PC-3 (cell line): ENCODE measurements at regions not wholly inside any gene's neighbourhood (a gene's known extent, or its start where the extent isn't known, plus 50 kb on each side); places are given as distances from the start of the nearest gene placed in this dataset.

Source experiments
- CTCF ChIP-seq: fragments of 300-600 bp; sonication (generic); conservative IDR thresholded peaks from 2 replicates; pipeline ENCODE4 v1.5.1; 2017; ENCODE audit warnings: antibody characterized with exemption, low read depth, mild to moderate bottlenecking, low read length
- EZH2 ChIP-seq: fragments of 300-600 bp; sonication (generic); IDR thresholded peaks from one replicate; pipeline ENCODE4 v1.6.1; 2017; ENCODE audit warnings: antibody characterized with exemption, mild to moderate bottlenecking, low read length; ENCODE audit not compliant: unreplicated experiment
- EZH2phosphoT487 ChIP-seq: fragments of 300-600 bp; sonication (generic); IDR thresholded peaks from 2 replicates; pipeline ENCODE4 v1.6.1; 2018; ENCODE audit warnings: mild to moderate bottlenecking, antibody characterized with exemption, low read length, borderline replicate concordance

GRCh38 chr11:46178513-46178912 lies 57.3 kb upstream of the PHF21A start:
- no peak for TF ChIP-seq EZH2
- no peak for TF ChIP-seq CTCF
- no peak for TF ChIP-seq EZH2phosphoT487
